ENCODE measurements at regions not wholly inside any gene's neighbourhood (a gene's known extent, or its start where the extent isn't known, plus 50 kb on each side); places are given as distances from the start of the nearest gene placed in this dataset.
"Not testable (repeated sequence)": the region's sequence is repeated elsewhere in the genome, so short reads cannot be mapped to it uniquely, and the experiment has no call there.

- not testable (repeated sequence) for DNase-seq
Observed at GRCh38 chr3:193047461-193047860, 129.8 kb upstream of the MB21D2 start.

DNA sequence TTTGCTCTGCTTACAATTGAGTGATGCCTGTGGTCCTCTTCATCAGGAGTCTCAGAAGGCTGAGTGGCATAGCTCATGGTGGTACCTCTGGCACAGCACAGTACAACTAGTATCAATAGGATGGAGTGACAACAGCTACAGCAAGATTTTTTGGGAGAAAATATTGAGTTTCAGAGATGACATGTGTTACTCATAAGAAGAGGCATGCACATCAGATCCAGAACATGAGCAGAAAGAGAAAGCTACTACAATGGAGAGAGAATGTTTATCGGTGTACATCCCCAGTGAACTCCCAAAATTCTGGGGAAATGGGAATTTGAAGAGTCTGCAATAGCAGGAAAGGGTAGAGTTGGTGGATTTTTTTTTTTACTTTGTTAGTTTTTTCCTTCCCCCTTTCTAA, 130.5 kb upstream of the MB21D2 start:
- no peak for DNase-seq

DNA sequence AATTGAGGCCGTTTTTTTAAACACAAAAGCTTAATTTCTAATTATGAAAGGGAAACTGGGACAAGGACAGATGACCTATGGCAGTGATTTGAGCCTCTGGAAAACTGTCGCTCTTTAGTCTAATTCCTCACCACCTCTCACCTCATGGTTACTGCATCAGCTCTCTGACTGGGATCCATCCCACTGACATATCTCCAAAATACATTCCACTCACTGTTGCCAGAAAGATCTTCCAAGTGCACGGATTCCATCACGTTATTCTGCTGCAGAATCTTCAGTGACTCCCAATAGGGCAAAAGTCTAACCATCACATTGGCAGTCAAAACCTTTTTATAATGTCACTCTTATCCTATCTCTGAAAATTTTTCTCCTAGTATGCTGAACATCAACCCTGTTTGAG, 132.3 kb upstream of the MB21D2 start:
- no peak for DNase-seq

GRCh38 chr3:193051314-193051713, 133.7 kb upstream of the MB21D2 start:
- no peak for DNase-seq

DNA sequence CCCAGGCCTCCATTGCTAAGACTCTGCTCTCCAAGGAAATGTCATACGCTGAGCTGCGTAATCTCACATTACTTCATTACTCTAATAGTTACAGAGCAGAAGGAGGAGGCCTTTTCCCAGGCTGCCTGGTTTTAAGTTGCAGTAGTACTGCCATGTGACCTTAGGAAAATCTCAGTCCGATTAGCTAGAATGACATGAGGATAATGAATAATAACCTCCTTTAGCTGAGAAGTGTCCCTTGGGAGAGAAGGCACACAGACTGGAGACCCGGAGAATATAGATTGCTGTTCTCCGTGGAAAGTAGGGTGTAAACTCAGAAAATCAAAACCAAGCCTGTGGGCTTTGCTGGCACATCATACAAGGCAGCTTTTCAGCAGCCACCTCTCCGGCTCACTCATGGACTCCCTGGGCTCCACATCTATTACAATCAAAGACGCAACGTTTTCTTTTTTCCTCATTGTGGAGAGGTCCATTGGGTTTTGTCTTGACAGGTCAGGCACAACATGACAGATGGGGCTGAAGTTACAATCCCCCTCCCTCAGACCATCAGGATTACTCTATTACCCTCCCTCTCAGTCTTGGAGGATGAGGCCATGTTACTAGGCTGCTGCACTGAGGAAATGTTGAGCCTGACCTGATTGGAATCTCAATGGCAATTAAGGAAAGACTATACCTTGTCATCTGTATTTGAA, 134.8 kb upstream of the MB21D2 start:
- no peak for DNase-seq

DNA sequence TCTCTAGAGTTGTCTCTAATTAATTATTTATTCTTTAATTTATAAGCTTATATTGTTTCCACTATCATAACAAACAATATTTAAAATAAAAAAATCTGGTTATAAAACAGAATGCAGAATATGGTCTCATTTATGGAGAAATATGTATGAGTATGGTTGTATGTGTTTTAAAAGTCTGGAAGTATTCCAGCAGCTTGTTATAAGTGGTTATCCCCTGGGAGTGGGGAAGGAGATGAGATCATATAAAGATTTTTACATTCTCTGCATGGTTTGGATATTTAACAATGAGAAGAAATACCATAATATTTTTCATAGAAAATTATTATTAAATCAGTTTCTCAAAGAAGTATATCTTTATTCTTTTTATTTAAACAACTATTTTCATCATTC, 135.4 kb upstream of the MB21D2 start:
- no peak for DNase-seq

GRCh38 chr3:193055352-193055751, 137.7 kb upstream of the MB21D2 start:
- no peak for DNase-seq

- no peak for DNase-seq
Observed at GRCh38 chr3:193057616-193058015, 140.0 kb upstream of the MB21D2 start.

- no peak for DNase-seq
Observed at GRCh38 chr3:193060748-193061546, 143.3 kb upstream of the MB21D2 start.

- no peak for DNase-seq
Observed at GRCh38 chr3:193068365-193068764, 150.7 kb upstream of the MB21D2 start.

GRCh38 chr3:193069732-193070131, 152.1 kb upstream of the MB21D2 start:
- DNase-seq = not testable (repeated sequence)

DNA sequence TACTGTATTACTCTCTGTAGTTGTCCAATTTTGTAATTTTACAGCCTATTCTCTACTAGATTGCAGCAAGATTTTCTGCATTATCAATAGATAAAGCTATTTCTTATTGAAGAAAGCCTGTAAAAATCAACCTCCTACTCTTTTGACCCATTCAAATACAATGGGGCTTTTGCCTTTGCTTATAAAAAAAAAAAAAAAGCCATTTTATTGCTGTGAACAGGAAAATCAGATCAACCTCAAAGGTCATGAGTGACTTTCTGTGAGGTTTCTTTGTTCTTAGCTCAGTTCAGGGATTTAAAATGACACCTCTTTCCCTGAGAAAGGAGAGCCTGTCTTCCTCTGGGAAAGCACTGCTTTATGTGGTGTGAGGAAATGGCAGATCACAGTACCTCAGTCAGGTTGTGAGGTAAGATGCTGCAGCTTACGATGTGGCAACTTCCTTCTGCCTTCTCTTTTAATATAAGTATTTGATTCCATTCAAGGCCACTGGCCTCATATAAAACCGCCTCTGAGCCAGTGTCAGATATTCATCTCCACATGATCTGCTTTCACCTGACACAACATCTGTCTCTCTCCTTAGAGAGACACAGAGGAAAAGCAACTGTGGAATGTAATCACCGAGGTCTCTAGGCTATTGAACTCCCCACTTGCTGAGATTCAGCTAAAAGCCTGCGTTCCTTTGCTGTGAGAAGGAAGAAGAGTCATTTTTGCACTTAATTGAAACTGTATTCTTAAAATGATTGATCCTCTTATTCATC, 161.5 kb upstream of the MB21D2 start:
- DNase-seq = no peak

DNA sequence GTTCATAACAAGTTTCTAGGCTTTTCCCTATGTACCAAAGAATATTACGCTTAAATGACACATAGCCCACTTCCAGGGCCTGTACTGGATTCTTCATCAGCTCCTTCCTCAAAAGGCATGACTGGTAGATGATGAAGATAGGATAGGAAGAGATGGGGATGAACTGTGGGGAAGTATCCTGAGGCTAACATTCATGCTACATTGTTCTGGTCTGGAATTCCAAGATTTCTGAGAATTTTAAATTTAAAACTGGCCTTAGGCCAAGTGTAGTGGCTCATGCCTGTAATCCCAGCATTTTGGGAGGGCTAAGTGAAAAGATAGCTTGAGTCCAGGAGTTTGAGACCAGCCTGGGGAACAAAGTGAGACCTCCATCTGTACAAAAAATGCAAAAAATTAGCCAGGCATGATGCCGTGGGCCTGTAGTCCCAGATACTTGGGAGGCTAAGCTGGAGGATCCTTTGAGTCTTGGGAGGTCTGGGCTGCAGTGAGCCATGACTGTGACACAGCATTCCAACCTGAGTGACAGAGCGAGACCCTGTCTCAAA, 160.1 kb upstream of the PLAAT1 start:
- no peak for DNase-seq

DNA sequence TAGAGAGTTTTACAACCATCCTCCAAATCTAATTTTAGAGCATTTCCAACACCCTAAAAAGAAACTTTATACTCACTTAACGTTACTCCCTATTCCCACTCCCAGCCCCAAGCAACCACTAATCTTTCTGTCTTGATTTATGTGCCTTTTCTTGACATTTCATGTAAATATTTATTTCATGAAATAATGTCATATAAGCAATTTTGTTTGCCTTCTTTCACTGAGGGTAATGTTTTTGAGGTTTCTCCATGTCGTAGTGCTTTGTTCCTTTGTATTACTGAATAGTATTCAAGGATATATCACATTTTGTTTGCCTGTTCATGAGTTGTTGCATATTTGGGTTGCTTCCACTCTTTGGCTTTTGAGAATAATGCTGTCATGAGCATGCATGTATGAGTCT, 155.4 kb upstream of the PLAAT1 start:
- no peak for DNase-seq

DNA sequence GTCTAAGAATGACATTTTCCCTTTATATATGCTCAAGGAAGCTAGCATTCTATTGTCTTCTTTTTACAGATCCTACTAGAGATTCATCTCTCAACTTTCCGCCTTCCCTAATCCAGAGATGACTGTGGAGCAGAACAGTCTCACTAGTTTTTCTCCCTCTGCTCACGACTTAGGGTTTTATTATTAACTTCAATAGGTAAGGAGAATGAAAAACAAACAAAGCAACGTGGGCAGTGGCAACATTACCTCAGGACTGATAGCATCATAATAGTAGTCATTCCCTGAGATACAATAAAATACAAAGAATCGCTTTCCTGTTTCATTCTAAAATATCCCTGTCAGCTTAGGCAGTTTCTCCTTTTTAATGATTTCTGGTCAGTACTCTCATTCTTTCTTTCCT, 154.3 kb upstream of the PLAAT1 start:
- DNase-seq = no peak

DNA sequence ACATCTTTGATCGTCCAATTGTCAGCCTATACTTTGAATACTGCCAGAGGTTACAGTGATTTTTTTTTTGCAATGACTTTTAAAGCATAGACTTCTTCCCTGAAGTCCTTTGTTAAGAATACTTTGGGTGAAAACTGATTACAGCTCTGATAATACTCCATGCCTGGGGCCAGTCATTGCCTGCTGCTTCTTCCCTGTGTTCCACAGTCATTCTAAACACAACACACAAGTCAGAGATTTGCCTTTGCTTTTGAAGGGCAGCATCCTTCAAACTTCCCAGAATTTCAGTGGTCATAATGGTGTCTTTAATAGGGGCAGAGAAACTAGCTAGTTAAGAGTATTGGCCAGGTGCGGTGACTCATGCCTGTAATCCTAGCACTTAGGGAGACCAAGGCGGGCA, 153.7 kb upstream of the PLAAT1 start:
- no peak for DNase-seq

DNA sequence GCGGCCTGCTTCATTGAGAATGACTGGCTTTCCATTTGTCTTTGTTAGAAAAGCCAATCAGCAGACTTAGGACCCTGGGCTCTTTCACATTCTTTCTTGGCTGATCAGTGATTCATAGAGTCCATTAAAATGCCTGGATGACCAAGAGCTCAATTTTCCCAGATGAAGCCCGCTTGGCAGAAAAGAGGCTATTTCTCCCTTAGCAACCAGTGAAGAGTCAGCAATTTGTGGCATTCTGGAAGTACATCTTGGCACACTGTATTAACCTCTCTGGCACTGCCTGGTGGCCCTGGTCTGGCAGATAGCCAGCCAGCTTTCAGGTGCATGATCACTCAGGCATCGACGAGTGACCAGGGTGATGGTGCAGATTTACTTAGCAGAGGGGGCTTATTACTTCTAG, 145.7 kb upstream of the PLAAT1 start:
- DNase-seq = no peak

- DNase-seq = no peak
Observed at GRCh38 chr3:193096076-193096475, 144.9 kb upstream of the PLAAT1 start.

- DNase-seq = no peak
Observed at GRCh38 chr3:193114431-193115340, 126.3 kb upstream of the PLAAT1 start.

DNA sequence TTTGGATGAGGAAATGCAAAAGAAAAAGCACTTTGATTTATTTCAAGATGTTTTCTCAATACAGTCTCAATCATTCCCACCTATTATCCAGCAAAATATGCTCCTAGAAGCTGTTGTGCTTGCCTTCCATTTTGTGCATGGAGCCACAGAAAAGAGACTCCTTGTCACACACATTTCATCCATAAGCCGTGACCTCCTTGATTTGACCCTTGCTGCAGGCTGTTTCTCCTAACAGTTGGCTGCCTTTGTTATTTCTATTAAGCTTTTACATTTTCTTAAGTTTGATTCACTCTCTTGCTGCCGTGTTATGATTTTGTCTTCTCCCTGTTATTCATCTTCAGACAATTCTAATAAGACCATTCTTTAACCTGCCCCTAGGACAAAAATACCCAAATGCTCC, 124.2 kb upstream of the PLAAT1 start:
- no peak for DNase-seq

DNA sequence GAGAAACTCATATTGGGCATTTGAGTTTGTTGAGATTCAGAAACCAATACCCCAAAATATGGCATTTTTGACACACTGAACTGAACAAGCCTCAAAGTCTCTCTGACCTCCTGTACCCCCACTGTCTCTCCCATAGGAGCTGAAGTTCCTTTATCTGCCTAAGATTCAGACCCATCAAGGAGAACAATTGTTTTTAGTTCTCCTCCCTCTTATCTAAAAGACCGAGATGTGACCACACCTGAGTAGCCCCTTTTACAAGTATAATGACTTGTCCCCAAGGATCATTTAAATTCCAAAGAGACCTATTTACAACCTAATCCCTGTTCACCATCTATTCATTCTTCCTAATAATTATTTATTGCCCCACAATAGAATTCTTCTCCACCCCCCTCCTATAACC, 122.1 kb upstream of the PLAAT1 start:
- DNase-seq = no peak

DNA sequence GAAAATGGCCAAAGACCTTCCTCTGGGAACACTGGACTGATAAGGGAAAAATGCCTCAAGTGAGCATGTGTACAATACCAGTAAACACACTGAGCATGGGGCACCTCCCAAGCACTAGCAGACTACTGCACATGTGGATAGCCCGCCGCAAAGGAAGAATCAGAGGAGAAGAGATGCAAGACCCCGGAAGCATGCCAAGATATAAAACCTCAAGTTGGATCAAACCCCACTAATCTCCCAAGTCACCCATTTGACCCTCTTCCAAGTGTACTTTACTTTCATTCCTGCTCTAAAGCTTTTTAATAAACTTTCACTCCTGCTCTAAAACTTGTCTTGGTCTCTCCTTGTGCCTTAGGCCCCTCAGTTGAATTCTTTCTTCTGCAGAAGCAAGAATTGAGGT, 121.1 kb upstream of the PLAAT1 start:
- DNase-seq = no peak

GRCh38 chr3:193124861-193125260, 116.2 kb upstream of the PLAAT1 start:
- no peak for DNase-seq
